Loucy (cell line): ENCODE measurements at regions not wholly inside any gene's neighbourhood (a gene's known extent, or its start where the extent isn't known, plus 50 kb on each side); places are given as distances from the start of the nearest gene placed in this dataset.

Experiments used
- CTCF ChIP-seq: fragments of 200-600 bp; sonication (generic); conservative IDR thresholded peaks from 2 replicates; pipeline ENCODE4 v1.5.1; 2014; ENCODE audit warnings: mild to moderate bottlenecking, antibody characterized with exemption, low read length
- EZH2phosphoT487 ChIP-seq: fragments of 200-600 bp; IDR thresholded peaks from 2 replicates; pipeline ENCODE4 v1.6.1; 2018; ENCODE audit warnings: antibody characterized with exemption, mild to moderate bottlenecking, moderate library complexity, borderline replicate concordance

DNA sequence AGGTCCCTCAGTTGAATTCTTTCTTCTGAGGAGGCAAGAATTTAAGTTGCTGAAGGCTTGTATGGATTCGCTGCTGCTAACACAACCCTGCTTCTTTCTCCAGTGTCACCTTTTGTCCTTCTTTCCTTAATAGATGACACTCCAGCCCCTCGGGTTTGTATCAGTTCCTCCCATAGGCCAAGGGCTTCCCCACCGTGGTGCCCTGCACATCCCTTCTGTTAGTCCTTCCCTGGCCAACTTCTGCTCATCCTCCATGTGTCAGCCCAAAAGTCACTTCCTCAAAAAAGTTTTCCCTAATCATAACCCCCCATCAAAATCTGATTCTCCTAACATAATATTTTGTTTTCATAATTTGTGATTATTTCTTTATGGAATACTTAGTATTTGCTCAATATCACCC is 190.4 kb downstream of the RHOU start:
- TF ChIP-seq CTCF (no peak), EZH2phosphoT487 (no peak)
